Activated CD4-positive, alpha-beta T cell treated with anti-CD3 and anti-CD28 coated beads for 1 hour (primary cell): ENCODE measurements at regions not wholly inside any gene's neighbourhood (a gene's known extent, or its start where the extent isn't known, plus 50 kb on each side); places are given as distances from the start of the nearest gene placed in this dataset.

Experiments
- DNase-seq: peaks from one replicate; pipeline ENCODE4 v3.0.0-alpha.2; 2020

- DNase-seq = no peak
Measured at GRCh38 chr13:105165449-105166125, 1369.9 kb downstream of the EFNB2 start.

- no peak for DNase-seq
Measured at GRCh38 chr13:105159841-105160240, 1375.6 kb downstream of the EFNB2 start.

DNA sequence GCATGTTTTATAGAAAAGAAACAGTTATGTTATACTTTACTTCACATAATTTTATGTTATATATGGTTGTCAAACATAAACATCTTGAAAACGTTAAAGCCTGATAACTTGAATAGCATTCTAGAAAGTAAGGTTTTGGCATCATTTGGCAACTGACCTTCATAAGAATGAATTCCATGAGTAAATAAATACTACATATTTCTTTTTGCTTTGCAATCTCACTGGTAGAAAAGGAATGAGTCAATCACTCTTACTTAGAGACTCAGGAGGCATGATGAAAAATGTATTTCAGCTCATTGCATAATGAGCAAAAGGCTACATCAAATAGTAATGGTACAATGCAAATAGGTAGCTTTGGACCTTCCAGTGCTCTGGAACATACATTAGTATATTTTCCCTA lies 1381.9 kb downstream of the EFNB2 start:
- DNase-seq = no peak

DNA sequence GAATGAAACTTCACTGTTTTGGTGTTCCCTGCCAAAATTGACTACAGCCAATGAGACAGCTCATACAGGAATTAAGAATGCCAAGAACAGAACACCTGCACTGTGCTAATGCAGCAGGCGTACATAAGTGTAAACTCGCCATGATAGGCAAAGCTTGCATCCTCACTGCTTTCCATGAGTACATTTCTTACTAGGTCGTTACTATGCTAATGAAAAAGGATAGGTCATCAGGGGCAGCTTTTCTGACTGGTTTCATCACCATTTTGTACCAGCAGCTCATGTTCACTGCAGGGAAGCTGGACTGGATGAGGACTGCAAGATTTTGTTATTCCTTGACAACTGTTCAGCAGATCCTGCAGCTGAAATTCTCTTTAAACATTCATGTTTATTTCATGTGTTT lies 1383.8 kb downstream of the EFNB2 start:
- no peak for DNase-seq

GRCh38 chr13:105147461-105147860 lies 1388.0 kb downstream of the EFNB2 start:
- DNase-seq = no peak

- no peak for DNase-seq
Measured at GRCh38 chr13:105144936-105145335, 1390.5 kb downstream of the EFNB2 start.

GRCh38 chr13:105144020-105144419 lies 1391.4 kb downstream of the EFNB2 start:
- DNase-seq = no peak

DNA sequence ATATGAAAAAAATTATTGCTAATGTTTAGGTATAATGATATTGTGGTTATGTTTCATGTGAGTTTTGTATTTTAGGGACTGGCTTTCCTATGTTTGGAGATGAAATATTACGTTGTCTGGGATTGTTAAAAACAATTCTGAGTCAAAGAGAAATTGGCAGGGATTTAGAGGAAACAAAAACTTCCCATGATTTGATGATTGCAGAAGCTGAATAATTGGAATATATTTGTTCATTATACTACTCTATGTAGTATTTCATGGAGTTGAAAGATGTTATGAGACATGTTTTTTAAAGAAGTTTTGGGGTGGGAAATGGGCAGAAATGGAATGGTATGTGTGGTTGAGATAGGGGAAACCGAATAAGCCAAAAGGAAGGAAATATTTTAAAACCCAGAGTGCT lies 1392.9 kb downstream of the EFNB2 start:
- no peak for DNase-seq

DNA sequence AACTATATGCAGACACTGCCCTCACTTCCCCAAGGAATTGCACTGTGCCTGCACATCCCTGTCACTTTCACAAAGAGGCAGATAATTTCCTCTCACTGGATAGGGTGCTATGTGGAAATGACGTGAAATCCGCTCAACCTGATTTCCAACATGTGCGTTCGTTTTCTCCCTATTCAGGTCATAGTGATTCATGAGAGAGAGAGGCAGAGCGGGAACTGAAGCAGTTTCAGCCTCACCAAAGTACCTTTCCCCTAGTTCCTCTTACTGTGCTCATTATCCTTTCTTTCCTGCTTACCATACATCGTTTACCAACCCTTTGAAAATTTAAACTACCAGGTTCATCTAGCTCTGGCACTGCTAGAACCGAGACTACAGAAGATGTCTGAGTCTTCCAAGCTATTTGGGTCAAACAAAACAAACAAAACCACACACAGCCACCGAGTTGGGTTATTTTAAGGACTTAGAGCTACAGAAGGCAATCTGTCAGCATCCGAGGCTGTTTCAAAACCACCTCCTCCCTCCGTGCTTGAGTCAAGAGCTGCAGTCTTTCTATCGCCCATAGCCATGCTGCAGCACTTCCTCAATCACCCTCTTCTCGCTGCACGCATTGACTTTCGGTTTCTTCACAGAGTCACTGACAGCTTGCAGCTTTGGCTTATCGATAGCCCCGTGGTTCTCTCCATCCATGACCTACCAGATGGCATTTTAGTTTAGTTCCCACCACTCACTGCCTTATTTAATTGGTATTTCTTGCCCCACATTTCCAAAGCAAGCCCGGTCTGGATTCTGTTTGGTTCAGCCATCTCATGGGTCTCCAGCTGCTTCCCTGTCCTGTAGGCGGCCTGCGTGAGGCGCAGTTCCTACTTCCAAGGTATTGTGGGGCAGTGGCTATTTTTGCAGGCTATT lies 1395.8 kb downstream of the EFNB2 start:
- DNase-seq = peak; percentile 34

DNA sequence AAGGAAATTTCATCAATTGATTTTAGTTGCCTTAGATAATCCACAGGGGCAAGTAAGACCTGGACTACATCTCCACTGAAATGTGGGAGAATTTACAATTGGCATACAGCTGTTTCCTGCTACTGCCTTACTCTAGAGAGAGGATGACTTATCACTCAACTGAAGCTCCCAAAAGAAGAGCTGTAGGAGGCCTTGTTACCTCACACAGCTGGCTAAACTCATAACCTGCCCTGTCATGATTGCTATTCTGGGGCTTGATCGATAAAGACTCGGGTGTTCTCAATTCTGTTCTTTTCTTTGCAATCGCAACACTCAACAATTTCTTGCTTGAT lies 1396.4 kb downstream of the EFNB2 start:
- DNase-seq = no peak

GRCh38 chr13:105135852-105136615 lies 1399.4 kb downstream of the EFNB2 start:
- DNase-seq = no peak

- DNase-seq = no peak
Measured at GRCh38 chr13:105127732-105128131, 1407.7 kb downstream of the EFNB2 start.

DNA sequence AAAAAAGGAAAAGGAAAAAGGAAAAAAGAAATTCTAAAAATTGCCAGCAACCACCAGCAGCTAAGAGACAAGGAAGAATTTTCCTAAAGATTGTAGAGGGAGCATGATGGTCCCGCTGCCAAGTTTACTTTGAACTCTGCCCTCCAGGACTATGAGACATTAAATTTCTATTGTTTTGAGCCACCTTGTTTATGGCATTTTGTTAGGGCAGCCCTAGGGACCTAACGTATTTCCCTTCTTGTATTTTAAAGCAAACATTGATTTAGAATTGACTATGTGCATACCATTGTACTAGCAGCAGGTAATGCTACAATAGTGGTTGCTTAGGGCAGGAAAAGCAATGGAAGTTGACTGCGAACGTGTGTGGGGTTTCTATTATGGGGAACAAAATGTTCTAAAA lies 1414.2 kb downstream of the EFNB2 start:
- DNase-seq = no peak

GRCh38 chr13:105118426-105118985 lies 1417.0 kb downstream of the EFNB2 start:
- DNase-seq = no peak

- DNase-seq = no peak
Measured at GRCh38 chr13:105116966-105117365, 1418.5 kb downstream of the EFNB2 start.

DNA sequence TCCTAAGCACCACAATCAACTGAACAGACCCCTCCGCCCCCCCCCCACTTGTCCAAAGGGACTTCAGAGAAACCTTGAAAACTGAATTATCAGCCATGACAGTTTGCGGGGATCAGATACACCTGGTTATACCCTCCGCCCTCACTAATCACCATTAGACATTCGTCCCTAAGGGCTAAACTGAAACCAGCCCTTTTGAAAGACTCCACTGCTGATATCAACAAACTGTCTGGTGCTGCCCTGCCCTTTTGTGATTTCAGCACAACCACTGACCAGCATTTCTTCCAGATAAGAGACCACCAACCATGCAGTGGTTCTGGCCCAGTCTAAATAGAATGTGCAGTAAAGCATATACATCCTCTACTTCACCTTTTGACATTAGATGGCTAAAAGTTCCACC lies 1422.9 kb downstream of the EFNB2 start:
- DNase-seq = no peak

- DNase-seq = no peak
Measured at GRCh38 chr13:105107781-105108180, 1427.7 kb downstream of the EFNB2 start.

DNA sequence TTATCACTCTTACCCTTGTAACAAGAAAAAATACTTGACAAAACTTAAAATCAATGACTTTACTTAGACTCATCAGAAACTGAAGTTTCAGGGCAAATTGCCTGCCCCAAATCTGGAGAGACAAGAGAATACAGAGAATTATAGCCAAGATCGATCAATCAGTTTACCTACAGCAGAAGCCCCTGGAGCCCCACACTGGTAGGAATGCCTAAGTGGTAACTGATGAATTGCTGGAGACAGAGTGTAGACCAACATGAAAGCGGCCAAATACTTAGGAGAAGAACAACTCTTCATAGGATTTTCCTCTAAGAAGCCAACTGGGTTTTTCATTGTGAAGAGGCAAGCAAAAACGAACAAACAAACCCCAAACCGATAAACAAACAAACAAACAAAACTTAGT lies 1430.0 kb downstream of the EFNB2 start:
- DNase-seq = no peak

- no peak for DNase-seq
Measured at GRCh38 chr13:105097521-105097920, 1437.9 kb downstream of the EFNB2 start.

DNA sequence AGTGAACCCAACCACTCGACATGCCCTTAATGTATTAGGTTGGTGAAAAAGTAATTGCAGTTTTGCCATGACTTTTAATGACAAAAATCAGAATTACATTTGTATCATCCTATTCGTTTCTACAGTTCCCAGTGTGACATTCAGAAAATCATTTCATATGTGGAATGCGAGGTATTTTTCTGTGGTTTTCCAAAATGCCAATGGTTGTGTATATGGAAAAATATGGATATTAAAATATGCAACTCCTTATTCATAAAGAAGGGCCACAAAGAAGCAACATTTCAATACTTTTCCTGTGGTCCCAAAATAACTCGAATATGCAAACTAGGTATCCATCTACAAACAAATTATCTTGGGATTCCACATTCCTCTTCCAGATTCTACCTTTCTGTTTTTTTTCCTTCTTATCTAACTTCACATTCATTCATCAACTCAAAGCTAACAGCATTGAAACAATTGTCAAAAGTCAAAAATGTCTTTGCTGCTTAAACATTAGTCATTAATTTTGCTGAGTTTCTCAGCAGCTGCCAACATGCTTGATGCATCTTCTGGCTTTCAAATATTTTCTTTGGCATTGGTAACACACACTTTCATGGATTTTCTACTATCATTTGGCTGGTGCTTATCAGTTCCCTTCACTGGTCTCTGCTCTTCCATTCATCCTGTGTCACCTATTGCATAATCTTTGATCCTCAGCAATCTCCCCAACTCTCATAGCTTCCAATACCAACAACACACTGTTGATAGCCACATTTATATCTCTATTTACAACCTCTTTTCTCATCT lies 1445.4 kb downstream of the EFNB2 start:
- no peak for DNase-seq

GRCh38 chr13:105087945-105088344 lies 1447.5 kb downstream of the EFNB2 start:
- no peak for DNase-seq

GRCh38 chr13:105084931-105085330 lies 1450.5 kb downstream of the EFNB2 start:
- no peak for DNase-seq

DNA sequence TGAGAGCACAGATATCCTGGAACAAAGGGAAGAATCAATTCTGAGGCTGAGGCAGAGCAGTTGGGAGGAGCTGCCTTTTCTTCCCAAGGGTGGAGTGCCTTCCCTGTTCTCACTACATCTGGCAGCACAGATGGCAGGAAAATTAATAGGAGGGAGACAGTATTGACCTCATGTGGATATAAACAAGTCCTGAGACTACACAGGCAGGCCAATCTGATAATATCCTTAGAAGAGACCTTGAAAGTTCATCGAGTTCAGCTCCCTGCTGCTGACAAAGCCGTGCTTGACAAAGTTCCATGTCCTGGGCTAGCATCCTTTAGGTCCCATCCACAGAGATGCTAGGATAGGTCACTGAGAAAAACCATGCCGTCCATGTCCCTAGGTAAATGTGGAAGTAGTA lies 1451.5 kb downstream of the EFNB2 start:
- DNase-seq = no peak
